Sigmoid colon (tissue), 6 donors: ENCODE measurements at regions not wholly inside any gene's neighbourhood (a gene's known extent, or its start where the extent isn't known, plus 50 kb on each side); places are given as distances from the start of the nearest gene placed in this dataset.
"Not testable (repeated sequence)": the region's sequence is repeated elsewhere in the genome, so short reads cannot be mapped to it uniquely, and the experiment has no call there.

Experiments used
- DNase-seq: peaks from one replicate; pipeline ENCODE4 v3.0.0-alpha.2; 2019
- H3K27ac ChIP-seq, 4 donors: fragments of 200-600 bp; sonication (generic); one replicate each; pipeline ENCODE4 v1.5.1; 2016 to 2019; ENCODE audit warnings: mild to moderate bottlenecking in 1 of 4
- H3K27me3 ChIP-seq, 3 donors: fragments of 200-600 bp; sonication (generic); one replicate each; pipeline ENCODE4 v1.5.1; 2019; ENCODE audit warnings: mild to moderate bottlenecking in 1 of 3
- H3K36me3 ChIP-seq, 4 donors: fragments of 200-600 bp; sonication (generic); one replicate each; pipeline ENCODE4 v1.5.1; 2016 to 2019
- H3K4me1 ChIP-seq, 4 donors: fragments of 200-600 bp; sonication (generic); one replicate each; pipeline ENCODE4 v1.5.1; 2017 to 2019
- H3K4me3 ChIP-seq, 4 donors: fragments of 200-600 bp; sonication (generic); one replicate each; pipeline ENCODE4 v1.5.1; 2017 to 2019; ENCODE audit warnings: mild to moderate bottlenecking in 2 of 4, moderate library complexity in 1 of 4
- H3K9me3 ChIP-seq, 4 donors: fragments of 200-600 bp in 3 of 4; sonication (generic) in 3 of 4; one replicate each; pipeline versions ENCODE4 v1.5.1 to v1.6.1; 2013 to 2019
- EP300 ChIP-seq, 4 donors: sonication (generic); formaldehyde crosslinking; IDR thresholded peaks; one replicate each; pipeline ENCODE4 v1.6.1; 2017; ENCODE audit warnings: antibody characterized with exemption in 4 of 4
- POLR2A ChIP-seq, 2 donors: fragments of 450-650 bp; IDR thresholded peaks; one replicate each; pipeline ENCODE4 v1.6.1; 2016; ENCODE audit warnings: antibody characterized with exemption in 2 of 2, mild to moderate bottlenecking in 2 of 2, moderate library complexity in 2 of 2
- POLR2AphosphoS5 ChIP-seq, 4 donors: sonication (generic); formaldehyde crosslinking; IDR thresholded peaks; one replicate each; pipeline ENCODE4 v1.6.1; 2017; ENCODE audit warnings: antibody characterized with exemption in 4 of 4
- WGBS, 2 donors: extraction: QIAGEN DNeasy Blood & Tissue Kit; methylation state at CpG; one replicate each; pipeline ENCODE4 v1.1.7; 2013; 5-methylcytosine and 5-hydroxymethylcytosine counted together
- intact Hi-C: fragments of 100-400 bp; cut with DNase I; formaldehyde crosslinking; loops from one replicate; pipeline ENCODE4 v1.15.1; 2023
- TF ChIP-seq, protein P1 (sequence below), 4 experiments: fragments of 450-650 bp in 3 of 4; fragments of 200-600 bp in 1 of 4; IDR thresholded peaks; one replicate each; pipeline ENCODE4 v1.5.1; 2016 to 2019; ENCODE audit warnings: antibody characterized with exemption in 4 of 4, mild to moderate bottlenecking in 3 of 4, moderate library complexity in 2 of 4
- donor health status: healthy with polysubstance abuse.
- donor health status: healthy.

DNA sequence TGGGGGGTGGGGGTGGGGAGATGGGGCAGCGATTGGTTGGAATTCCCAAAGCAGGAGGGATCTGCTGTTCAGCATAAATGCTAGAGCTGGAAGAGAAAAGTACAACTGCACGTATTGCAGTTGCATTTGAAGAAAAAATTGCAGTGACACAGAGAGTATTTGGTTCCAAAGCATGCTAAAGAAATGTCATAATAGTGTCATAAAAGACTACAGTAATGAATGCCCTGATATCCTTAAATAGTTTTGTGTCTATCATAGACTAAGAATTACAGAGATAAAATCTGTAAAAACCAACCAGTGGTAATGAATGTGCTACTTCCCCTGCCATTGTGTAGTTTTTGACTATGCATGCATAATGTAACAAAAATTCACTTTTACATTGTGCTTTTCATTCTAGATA is 693.6 kb upstream of the SLC35B3 start:
- Histone ChIP-seq H3K4me1 (no peaks in the 10 kb centered on the region), H3K4me3 (no peak overlapping the region), H3K27ac (no peak overlapping the region), H3K36me3 (no peaks in the 10 kb centered on the region), H3K9me3 (no peaks in the 10 kb centered on the region), H3K27me3 (no peaks in the 10 kb centered on the region)
- no peak for DNase-seq
- intact Hi-C loops = no loop called here
- TF ChIP-seq EP300 (IDR thresholded peaks at IDR 0.05) (no peak), POLR2A (IDR thresholded peaks at IDR 0.05) (no peak), POLR2AphosphoS5 (IDR thresholded peaks at IDR 0.05) (no peak)
- TF ChIP-seq, protein P1, sequence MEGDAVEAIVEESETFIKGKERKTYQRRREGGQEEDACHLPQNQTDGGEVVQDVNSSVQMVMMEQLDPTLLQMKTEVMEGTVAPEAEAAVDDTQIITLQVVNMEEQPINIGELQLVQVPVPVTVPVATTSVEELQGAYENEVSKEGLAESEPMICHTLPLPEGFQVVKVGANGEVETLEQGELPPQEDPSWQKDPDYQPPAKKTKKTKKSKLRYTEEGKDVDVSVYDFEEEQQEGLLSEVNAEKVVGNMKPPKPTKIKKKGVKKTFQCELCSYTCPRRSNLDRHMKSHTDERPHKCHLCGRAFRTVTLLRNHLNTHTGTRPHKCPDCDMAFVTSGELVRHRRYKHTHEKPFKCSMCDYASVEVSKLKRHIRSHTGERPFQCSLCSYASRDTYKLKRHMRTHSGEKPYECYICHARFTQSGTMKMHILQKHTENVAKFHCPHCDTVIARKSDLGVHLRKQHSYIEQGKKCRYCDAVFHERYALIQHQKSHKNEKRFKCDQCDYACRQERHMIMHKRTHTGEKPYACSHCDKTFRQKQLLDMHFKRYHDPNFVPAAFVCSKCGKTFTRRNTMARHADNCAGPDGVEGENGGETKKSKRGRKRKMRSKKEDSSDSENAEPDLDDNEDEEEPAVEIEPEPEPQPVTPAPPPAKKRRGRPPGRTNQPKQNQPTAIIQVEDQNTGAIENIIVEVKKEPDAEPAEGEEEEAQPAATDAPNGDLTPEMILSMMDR (IDR thresholded peaks at IDR 0.05) = no peak
- WGBS, 2 donors = 79 to 82% methylated on average over 2 of the region's 2 CpGs

DNA sequence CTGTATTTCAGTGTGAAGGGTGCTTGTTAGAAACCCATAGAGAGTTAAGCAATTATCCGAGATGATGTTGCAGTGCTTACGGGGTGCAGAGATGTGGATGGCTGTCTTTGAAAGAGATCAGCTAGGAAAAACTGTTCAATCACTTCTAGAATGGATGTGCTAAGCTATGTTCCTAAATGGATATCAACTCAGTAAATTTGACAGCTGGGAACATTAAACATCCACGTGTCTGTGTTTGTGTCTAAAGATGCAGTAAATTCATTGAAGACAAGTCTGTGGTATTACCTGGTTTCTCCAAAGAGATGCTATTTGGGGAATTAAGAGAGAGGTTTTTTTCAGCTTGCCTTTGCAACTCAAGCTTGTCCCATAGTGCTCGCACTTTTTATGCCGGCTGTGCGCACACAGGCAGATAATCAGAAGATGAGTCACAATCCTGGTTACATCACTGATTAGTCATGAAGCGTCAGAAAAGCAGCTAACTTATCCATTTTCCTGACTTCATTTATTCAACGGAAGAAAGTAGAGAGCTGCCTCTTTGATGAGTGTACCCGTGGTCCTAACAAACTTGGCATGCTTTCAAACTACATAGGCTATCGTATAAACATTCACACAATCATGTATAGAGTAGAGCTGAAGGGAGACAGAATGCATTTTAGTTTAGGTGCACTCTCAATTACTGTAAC is 691.7 kb upstream of the SLC35B3 start:
- intact Hi-C loops = no loop called here
- no peaks in the 10 kb centered on the region for H3K4me1 ChIP-seq
- no peaks in the 10 kb centered on the region for H3K27me3 ChIP-seq
- no peaks in the 10 kb centered on the region for H3K9me3 ChIP-seq
- H3K36me3 ChIP-seq = no peaks in the 10 kb centered on the region
- H3K27ac ChIP-seq = no peak overlapping the region
- 61 to 76% methylated on average over 10 of the region's 10 CpGs for WGBS, 2 donors
- no peak overlapping the region for H3K4me3 ChIP-seq
- TF ChIP-seq POLR2A (IDR thresholded peaks at IDR 0.05) = no peak
- TF ChIP-seq EP300 (IDR thresholded peaks at IDR 0.05) = no peak
- TF ChIP-seq, protein P1 (IDR thresholded peaks at IDR 0.05) = no peak
- DNase-seq = no peak

DNA sequence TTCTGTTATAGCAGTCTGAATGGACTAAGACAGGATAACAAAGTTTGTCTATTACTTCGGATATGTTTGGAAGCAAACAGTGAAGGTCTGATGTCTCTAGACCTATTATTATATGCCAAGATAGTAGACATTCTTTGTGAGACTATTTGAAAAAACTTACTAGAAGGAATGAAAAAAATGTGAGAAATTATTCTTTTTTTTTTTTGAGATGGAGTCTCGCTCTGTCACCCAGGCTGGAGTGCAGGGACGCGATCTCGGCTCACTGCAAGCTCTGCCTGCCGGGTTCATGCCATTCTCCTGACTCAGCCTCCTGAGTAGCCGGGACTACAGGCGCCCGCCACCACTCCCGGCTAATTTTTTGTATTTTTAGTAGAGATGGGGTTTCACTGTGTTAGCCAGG is 690.7 kb upstream of the SLC35B3 start:
- DNase-seq, H3K27ac ChIP-seq, H3K36me3 ChIP-seq, intact Hi-C loops, H3K4me3 ChIP-seq, H3K4me1 ChIP-seq, H3K9me3 ChIP-seq, H3K27me3 ChIP-seq: not testable (repeated sequence)
- WGBS, 2 donors = 94% methylated on average over 10 of the region's 10 CpGs

DNA sequence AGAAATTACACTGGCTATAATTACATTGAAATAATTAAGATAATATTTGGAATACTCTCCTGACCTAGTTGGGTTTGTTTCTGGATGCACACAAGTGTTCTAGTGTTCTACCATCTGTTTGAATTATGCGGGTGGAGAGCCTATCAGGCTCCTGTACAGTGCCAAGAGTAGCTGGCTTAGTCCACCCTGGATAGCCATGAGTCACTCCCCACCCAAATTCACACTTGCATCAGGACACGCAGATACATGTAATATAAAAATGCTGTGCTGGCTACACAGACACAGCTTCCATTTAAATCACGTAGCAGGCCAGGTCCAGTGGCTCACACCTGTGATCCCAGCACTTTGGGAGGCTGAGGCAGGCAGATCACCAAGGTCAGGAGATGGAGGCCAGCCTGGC is 686.2 kb upstream of the SLC35B3 start:
- no peaks in the 10 kb centered on the region for H3K4me1 ChIP-seq

DNA sequence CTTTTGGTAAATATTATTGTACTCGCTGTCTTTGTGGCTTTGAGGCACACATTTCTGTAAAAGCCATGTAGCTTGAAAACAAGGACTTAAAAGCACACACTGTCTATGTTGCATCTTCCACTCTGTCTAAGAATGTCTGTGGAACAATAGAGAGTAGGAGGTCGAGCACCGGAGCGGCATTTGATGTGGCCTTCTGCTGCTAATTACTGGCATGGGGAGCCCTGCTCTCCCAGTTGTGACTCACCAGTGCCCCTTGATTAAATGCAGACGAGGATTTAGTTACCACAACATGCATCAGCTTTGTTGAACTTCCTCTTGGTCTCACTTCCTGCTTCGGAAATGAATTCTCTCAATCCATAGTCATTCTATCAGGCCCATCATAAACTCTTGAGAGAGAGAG is 680.7 kb upstream of the SLC35B3 start:
- TF ChIP-seq EP300 (IDR thresholded peaks at IDR 0.05) (no peak), POLR2AphosphoS5 (IDR thresholded peaks at IDR 0.05) (no peak), POLR2A (IDR thresholded peaks at IDR 0.05) (no peak)
- TF ChIP-seq, protein P1 (IDR thresholded peaks at IDR 0.05) = no peak
- no peak overlapping the region for H3K27ac ChIP-seq
- no peak for DNase-seq
- H3K4me3 ChIP-seq = no peak overlapping the region
- intact Hi-C loops = no loop called here
- no peaks in the 10 kb centered on the region for H3K27me3 ChIP-seq
- H3K4me1 ChIP-seq = no peaks in the 10 kb centered on the region
- H3K9me3 ChIP-seq = no peaks in the 10 kb centered on the region
- H3K36me3 ChIP-seq = no peaks in the 10 kb centered on the region
- WGBS, 2 donors = 64 to 67% methylated on average over 6 of the region's 6 CpGs

More for the DNA sequence above, 686.2 kb upstream of the SLC35B3 start:
- no peak for TF ChIP-seq POLR2A (IDR thresholded peaks at IDR 0.05)
- TF ChIP-seq POLR2AphosphoS5 (IDR thresholded peaks at IDR 0.05) = no peak
- TF ChIP-seq, protein P1 (IDR thresholded peaks at IDR 0.05) = no peak
- no peak for TF ChIP-seq EP300 (IDR thresholded peaks at IDR 0.05)
- Histone ChIP-seq H3K27me3 (no peaks in the 10 kb centered on the region), H3K9me3 (no peaks in the 10 kb centered on the region), H3K27ac (no peak overlapping the region), H3K36me3 (no peaks in the 10 kb centered on the region), H3K4me3 (no peak overlapping the region)
- 77 to 85% methylated on average over 3 of the region's 3 CpGs for WGBS, 2 donors
- DNase-seq = no peak
- intact Hi-C loops = no loop called here
